Activated CD4-positive, alpha-beta T cell treated with anti-CD3 and anti-CD28 coated beads, Interleukin-2, amount 50 U/mL, for 1 hour (primary cell): ENCODE measurements at regions not wholly inside any gene's neighbourhood (a gene's known extent, or its start where the extent isn't known, plus 50 kb on each side); places are given as distances from the start of the nearest gene placed in this dataset.

Experiments used
- DNase-seq: peaks from one replicate; pipeline ENCODE4 v3.0.0-alpha.2; 2020

GRCh38 chr10:90635111-90635765 is 222.6 kb downstream of the HTR7 start:
- no peak for DNase-seq

- no peak for DNase-seq
Measured at GRCh38 chr10:90640756-90641155, 217.1 kb downstream of the HTR7 start.

GRCh38 chr10:90641731-90642130 is 216.1 kb downstream of the HTR7 start:
- DNase-seq = no peak

- DNase-seq = no peak
Measured at GRCh38 chr10:90642136-90642535, 215.7 kb downstream of the HTR7 start.

- no peak for DNase-seq
Measured at GRCh38 chr10:90642650-90643049, 215.2 kb downstream of the HTR7 start.

GRCh38 chr10:90644165-90644564 is 213.7 kb downstream of the HTR7 start:
- DNase-seq = no peak

- DNase-seq = no peak
Measured at GRCh38 chr10:90650858-90651257, 207.0 kb downstream of the HTR7 start.

- no peak for DNase-seq
Measured at GRCh38 chr10:90652519-90652918, 205.3 kb downstream of the HTR7 start.

- DNase-seq = no peak
Measured at GRCh38 chr10:90658791-90659190, 199.0 kb downstream of the HTR7 start.

GRCh38 chr10:90665905-90666662 is 191.8 kb downstream of the HTR7 start:
- DNase-seq = no peak

GRCh38 chr10:90674461-90674860 is 183.4 kb downstream of the HTR7 start:
- no peak for DNase-seq

GRCh38 chr10:90674928-90675327 is 182.9 kb downstream of the HTR7 start:
- no peak for DNase-seq

GRCh38 chr10:90675621-90676020 is 182.2 kb downstream of the HTR7 start:
- no peak for DNase-seq
